ENCODE measurements at regions not wholly inside any gene's neighbourhood (a gene's known extent, or its start where the extent isn't known, plus 50 kb on each side); places are given as distances from the start of the nearest gene placed in this dataset.

DNA sequence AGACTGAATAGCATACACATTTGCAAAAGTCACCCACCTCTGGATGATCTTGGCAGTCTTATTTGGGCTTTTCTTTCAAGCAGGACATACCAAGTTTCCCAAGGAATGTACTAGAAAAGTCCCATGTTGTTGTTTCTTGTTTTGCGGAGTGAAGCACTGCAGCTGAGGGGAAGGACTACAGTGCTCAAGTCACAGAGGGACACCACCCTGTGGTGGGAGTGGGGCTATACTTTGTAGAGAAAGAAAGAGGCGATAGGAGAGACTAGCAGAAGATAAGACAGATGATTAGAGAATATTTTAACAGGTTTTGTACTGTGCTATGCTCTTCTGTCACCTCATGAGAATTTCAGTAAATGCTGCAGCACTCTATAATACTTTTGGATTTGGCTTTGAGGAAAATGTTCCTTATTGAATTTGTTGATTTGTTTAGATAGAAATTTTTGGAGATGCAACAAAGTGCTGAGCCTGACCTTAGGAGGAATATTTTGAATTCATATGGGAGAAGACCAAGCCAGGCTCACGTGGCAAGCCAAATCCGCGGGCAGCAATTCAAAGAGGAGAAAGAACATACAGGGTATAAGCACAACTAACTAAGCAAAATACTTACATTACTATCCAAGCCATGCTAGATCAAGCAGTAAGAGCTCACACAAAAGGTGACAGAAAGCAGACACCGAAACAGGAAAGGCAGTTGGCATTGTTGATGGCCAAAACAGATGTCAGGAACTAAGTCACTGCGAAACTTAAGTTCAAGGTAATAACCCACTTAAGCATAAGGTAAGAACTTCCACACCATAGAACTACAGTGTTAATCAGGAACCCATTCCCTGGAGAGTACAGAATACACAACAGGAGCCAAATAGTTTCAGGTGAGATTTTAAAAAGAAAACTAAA is 280.3 kb upstream of the INTU start:
- DNase-seq (ENCODE audit: low read depth, low spot score), result no peak
- no peaks in the 10 kb centered on the region for H3K27me3 ChIP-seq (ENCODE audit: insufficient read depth, insufficient read length)
- H3K9me3 ChIP-seq (ENCODE audit: insufficient read depth, low read length), result no peaks in the 10 kb centered on the region
- H3K4me3 ChIP-seq (ENCODE audit: insufficient read length, low read depth), result no peak overlapping the region
- TF ChIP-seq ZNF274 (IDR thresholded peaks at IDR 0.05; ENCODE audit: low read depth, low read length) (no peak), YY1 (IDR thresholded peaks at IDR 0.05; ENCODE audit: insufficient read depth, insufficient read length) (no peak), SUZ12 (IDR thresholded peaks at IDR 0.05; ENCODE audit: extremely low read depth, insufficient read depth, insufficient read length) (no peak)
- no peak overlapping the region for H3K9ac ChIP-seq (ENCODE audit: insufficient read length, low read depth)
- H3K36me3 ChIP-seq (ENCODE audit: insufficient read depth, insufficient read length, low read length), result no peaks in the 10 kb centered on the region
- H3K4me1 ChIP-seq (ENCODE audit: insufficient read depth, insufficient read length), result no peaks in the 10 kb centered on the region

DNA sequence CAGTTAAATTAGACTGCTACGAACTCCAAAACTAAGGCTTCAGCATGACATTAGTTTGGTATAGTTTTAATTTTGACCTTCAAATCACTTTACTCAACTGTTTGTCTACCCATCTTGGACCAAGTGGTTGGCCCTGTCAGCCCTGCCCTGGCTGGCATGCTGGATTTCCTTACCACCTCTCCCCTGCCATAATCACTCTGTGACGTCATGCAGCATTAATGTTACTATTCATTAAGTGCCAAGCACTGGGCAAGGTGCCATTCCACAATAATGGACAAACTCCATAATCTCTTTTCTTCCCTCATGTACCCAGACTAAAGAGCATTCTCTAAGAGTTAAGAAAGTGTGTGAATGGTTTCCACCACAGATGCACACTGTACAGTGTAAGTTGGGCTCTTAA is 277.0 kb upstream of the INTU start:
- Histone ChIP-seq H3K9me3 (ENCODE audit: insufficient read depth, low read length) (no peaks in the 10 kb centered on the region), H3K4me3 (ENCODE audit: insufficient read length, low read depth) (no peak overlapping the region), H3K36me3 (ENCODE audit: insufficient read depth, insufficient read length, low read length) (no peaks in the 10 kb centered on the region), H3K27me3 (ENCODE audit: insufficient read depth, insufficient read length) (no peaks in the 10 kb centered on the region), H3K9ac (ENCODE audit: insufficient read length, low read depth) (no peak overlapping the region), H3K4me1 (ENCODE audit: insufficient read depth, insufficient read length) (no peaks in the 10 kb centered on the region)
- DNase-seq (ENCODE audit: low read depth, low spot score), result no peak
- no peak for TF ChIP-seq YY1 (IDR thresholded peaks at IDR 0.05; ENCODE audit: insufficient read depth, insufficient read length)
- no peak for TF ChIP-seq ZNF274 (IDR thresholded peaks at IDR 0.05; ENCODE audit: low read depth, low read length)
- no peak for TF ChIP-seq SUZ12 (IDR thresholded peaks at IDR 0.05; ENCODE audit: extremely low read depth, insufficient read depth, insufficient read length)

DNA sequence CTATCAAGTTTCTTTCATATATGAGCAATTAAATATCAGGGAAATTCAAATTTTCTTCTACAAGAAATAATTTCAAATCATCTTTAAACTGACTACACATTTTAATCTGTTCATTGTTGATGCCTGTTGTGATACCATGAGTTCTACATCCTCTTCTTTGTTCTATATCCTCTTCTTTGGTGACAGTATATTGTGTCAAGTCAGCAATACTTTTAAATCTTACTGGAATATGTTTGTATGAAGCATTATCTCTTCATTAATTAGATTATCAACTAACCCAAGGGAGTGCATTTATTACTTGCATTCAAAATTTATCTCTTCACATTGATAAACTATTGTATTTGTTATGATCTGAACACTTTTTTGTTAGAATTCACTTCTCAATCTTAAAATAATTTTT is 275.0 kb upstream of the INTU start:
- no peak for DNase-seq (ENCODE audit: low read depth, low spot score)
- Histone ChIP-seq H3K4me3 (ENCODE audit: insufficient read length, low read depth) (no peak overlapping the region), H3K36me3 (ENCODE audit: insufficient read depth, insufficient read length, low read length) (no peaks in the 10 kb centered on the region), H3K27me3 (ENCODE audit: insufficient read depth, insufficient read length) (no peaks in the 10 kb centered on the region), H3K9ac (ENCODE audit: insufficient read length, low read depth) (no peak overlapping the region), H3K9me3 (ENCODE audit: insufficient read depth, low read length) (no peaks in the 10 kb centered on the region), H3K4me1 (ENCODE audit: insufficient read depth, insufficient read length) (no peaks in the 10 kb centered on the region)
- TF ChIP-seq YY1 (IDR thresholded peaks at IDR 0.05; ENCODE audit: insufficient read depth, insufficient read length) (no peak), ZNF274 (IDR thresholded peaks at IDR 0.05; ENCODE audit: low read depth, low read length) (no peak), SUZ12 (IDR thresholded peaks at IDR 0.05; ENCODE audit: extremely low read depth, insufficient read depth, insufficient read length) (no peak)

DNA sequence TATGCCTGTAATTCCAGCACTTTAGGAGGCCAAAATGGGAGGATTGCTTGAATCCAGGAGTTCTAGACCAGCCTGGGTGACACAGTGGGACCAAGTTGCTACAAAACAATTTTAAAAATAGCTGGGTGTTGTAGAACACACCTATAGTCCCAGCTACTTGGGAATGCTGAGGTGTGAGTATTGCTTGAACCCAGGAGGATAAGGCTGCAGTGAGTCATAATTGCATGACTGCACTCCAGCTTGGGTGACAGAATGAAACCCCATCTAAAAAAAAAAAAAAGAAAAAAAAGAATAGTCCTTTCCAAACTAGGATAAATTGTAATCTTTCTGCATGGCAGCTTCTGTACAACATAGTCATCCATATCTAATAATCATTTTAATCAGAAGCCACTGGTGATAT is 270.1 kb upstream of the INTU start:
- DNase-seq (ENCODE audit: low read depth, low spot score), result no peak

DNA sequence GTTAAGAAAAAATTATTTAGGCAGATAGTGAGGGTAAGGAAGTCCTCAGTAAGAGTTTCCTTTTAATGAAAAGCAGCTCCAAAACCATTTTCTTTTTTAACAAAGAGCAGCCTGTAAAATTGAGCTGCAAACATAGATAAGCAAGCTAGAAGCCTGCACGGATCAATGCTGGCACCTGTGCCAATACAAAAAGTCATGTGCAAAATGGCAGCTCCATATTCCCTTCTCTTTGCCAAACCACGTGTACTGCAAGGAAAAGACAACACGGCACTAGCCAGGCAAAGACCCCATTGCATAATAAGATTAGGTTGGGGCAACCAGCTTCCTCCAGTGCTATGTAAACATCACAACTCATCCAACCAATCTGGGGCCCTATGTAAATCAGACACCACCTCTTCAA is 268.4 kb upstream of the INTU start:
- Histone ChIP-seq H3K4me1 (ENCODE audit: insufficient read depth, insufficient read length) (no peaks in the 10 kb centered on the region), H3K36me3 (ENCODE audit: insufficient read depth, insufficient read length, low read length) (no peaks in the 10 kb centered on the region), H3K9ac (ENCODE audit: insufficient read length, low read depth) (no peak overlapping the region), H3K27me3 (ENCODE audit: insufficient read depth, insufficient read length) (no peaks in the 10 kb centered on the region), H3K4me3 (ENCODE audit: insufficient read length, low read depth) (no peak overlapping the region), H3K9me3 (ENCODE audit: insufficient read depth, low read length) (no peaks in the 10 kb centered on the region)
- DNase-seq (ENCODE audit: low read depth, low spot score), result no peak
- TF ChIP-seq ZNF274 (IDR thresholded peaks at IDR 0.05; ENCODE audit: low read depth, low read length), result no peak
- no peak for TF ChIP-seq YY1 (IDR thresholded peaks at IDR 0.05; ENCODE audit: insufficient read depth, insufficient read length)
- TF ChIP-seq SUZ12 (IDR thresholded peaks at IDR 0.05; ENCODE audit: extremely low read depth, insufficient read depth, insufficient read length), result no peak

More for the DNA sequence above, 270.1 kb upstream of the INTU start:
- no peaks in the 10 kb centered on the region for H3K9me3 ChIP-seq (ENCODE audit: insufficient read depth, low read length)
- TF ChIP-seq ZNF274 (IDR thresholded peaks at IDR 0.05; ENCODE audit: low read depth, low read length) (no peak), SUZ12 (IDR thresholded peaks at IDR 0.05; ENCODE audit: extremely low read depth, insufficient read depth, insufficient read length) (no peak), YY1 (IDR thresholded peaks at IDR 0.05; ENCODE audit: insufficient read depth, insufficient read length) (no peak)
- no peak overlapping the region for H3K9ac ChIP-seq (ENCODE audit: insufficient read length, low read depth)
- H3K4me1 ChIP-seq (ENCODE audit: insufficient read depth, insufficient read length), result no peaks in the 10 kb centered on the region
- H3K36me3 ChIP-seq (ENCODE audit: insufficient read depth, insufficient read length, low read length), result no peaks in the 10 kb centered on the region
- no peaks in the 10 kb centered on the region for H3K27me3 ChIP-seq (ENCODE audit: insufficient read depth, insufficient read length)
- H3K4me3 ChIP-seq (ENCODE audit: insufficient read length, low read depth), result no peak overlapping the region

DNA sequence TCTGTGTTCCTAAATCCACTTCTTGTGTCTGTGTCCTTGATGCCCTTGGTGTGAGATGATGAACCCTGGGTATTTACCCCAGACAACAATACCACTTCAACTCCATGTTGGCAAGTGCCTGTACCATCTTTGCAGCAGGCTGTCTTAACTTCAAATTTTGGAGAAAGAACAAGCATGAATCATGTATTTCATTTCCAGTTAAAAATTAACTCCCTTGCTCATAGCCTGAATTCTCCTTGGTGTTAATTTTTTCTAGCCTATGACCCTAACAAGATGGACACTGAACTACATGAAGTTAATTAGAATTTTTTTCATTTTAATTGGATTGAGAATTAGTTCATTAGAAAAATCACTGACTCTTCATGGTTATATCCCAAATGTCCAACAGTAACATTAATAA is 267.8 kb upstream of the INTU start:
- no peak overlapping the region for H3K9ac ChIP-seq (ENCODE audit: insufficient read length, low read depth)
- TF ChIP-seq SUZ12 (IDR thresholded peaks at IDR 0.05; ENCODE audit: extremely low read depth, insufficient read depth, insufficient read length), result no peak
- no peak for TF ChIP-seq ZNF274 (IDR thresholded peaks at IDR 0.05; ENCODE audit: low read depth, low read length)
- TF ChIP-seq YY1 (IDR thresholded peaks at IDR 0.05; ENCODE audit: insufficient read depth, insufficient read length), result no peak
- no peaks in the 10 kb centered on the region for H3K4me1 ChIP-seq (ENCODE audit: insufficient read depth, insufficient read length)
- no peaks in the 10 kb centered on the region for H3K27me3 ChIP-seq (ENCODE audit: insufficient read depth, insufficient read length)
- H3K4me3 ChIP-seq (ENCODE audit: insufficient read length, low read depth), result no peak overlapping the region
- H3K9me3 ChIP-seq (ENCODE audit: insufficient read depth, low read length), result no peaks in the 10 kb centered on the region
- H3K36me3 ChIP-seq (ENCODE audit: insufficient read depth, insufficient read length, low read length), result no peaks in the 10 kb centered on the region
- DNase-seq (ENCODE audit: low read depth, low spot score), result no peak

DNA sequence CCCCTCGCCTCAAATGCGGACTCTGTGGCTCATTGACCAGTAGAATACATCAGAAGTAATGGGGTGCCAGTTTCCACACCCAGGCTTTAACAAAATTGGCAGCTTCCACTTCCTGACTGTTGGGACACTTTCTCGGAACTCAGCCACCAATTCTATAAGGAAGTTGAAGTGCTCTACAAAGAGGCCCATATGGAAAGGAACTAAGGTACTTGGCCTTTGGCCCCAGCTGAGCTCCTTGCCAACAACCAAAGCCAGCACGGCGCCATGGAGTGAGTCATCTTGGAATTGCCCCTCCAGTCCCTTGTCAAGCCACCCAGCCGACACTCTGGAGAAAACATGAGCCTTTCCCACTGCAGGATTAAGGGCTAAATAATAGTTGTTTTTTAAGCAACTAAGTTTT is 262.2 kb upstream of the INTU start:
- Histone ChIP-seq H3K9ac (ENCODE audit: insufficient read length, low read depth) (no peak overlapping the region), H3K36me3 (ENCODE audit: insufficient read depth, insufficient read length, low read length) (no peaks in the 10 kb centered on the region), H3K27me3 (ENCODE audit: insufficient read depth, insufficient read length) (no peaks in the 10 kb centered on the region), H3K4me1 (ENCODE audit: insufficient read depth, insufficient read length) (no peaks in the 10 kb centered on the region), H3K9me3 (ENCODE audit: insufficient read depth, low read length) (no peaks in the 10 kb centered on the region), H3K4me3 (ENCODE audit: insufficient read length, low read depth) (no peak overlapping the region)
- no peak for DNase-seq (ENCODE audit: low read depth, low spot score)
- TF ChIP-seq SUZ12 (IDR thresholded peaks at IDR 0.05; ENCODE audit: extremely low read depth, insufficient read depth, insufficient read length), result no peak
- TF ChIP-seq YY1 (IDR thresholded peaks at IDR 0.05; ENCODE audit: insufficient read depth, insufficient read length), result no peak
- TF ChIP-seq ZNF274 (IDR thresholded peaks at IDR 0.05; ENCODE audit: low read depth, low read length), result no peak
